ENCODE measurements at regions not wholly inside any gene's neighbourhood (a gene's known extent, or its start where the extent isn't known, plus 50 kb on each side); places are given as distances from the start of the nearest gene placed in this dataset.

- no peak for DNase-seq (ENCODE audit: extremely low read depth, low read depth)
Measured at GRCh38 chr15:81548365-81549130, 174.5 kb upstream of the TMC3 start.

GRCh38 chr15:81547521-81548132 lies 173.6 kb upstream of the TMC3 start:
- no peak for DNase-seq (ENCODE audit: extremely low read depth, low read depth)

- no peak for DNase-seq (ENCODE audit: extremely low read depth, low read depth)
Measured at GRCh38 chr15:81544385-81544784, 170.4 kb upstream of the TMC3 start.

- DNase-seq (ENCODE audit: extremely low read depth, low read depth): no peak
Measured at GRCh38 chr15:81540909-81541308, 166.9 kb upstream of the TMC3 start.

- DNase-seq (ENCODE audit: extremely low read depth, low read depth): no peak
Measured at GRCh38 chr15:81536356-81536755, 162.3 kb upstream of the TMC3 start.

GRCh38 chr15:81534124-81534523 lies 160.1 kb upstream of the TMC3 start:
- no peak for DNase-seq (ENCODE audit: extremely low read depth, low read depth)

GRCh38 chr15:81532001-81532400 lies 158.0 kb upstream of the TMC3 start:
- no peak for DNase-seq (ENCODE audit: extremely low read depth, low read depth)

GRCh38 chr15:81531109-81531592 lies 157.1 kb upstream of the TMC3 start:
- no peak for DNase-seq (ENCODE audit: extremely low read depth, low read depth)

GRCh38 chr15:81530271-81530691 lies 156.3 kb upstream of the TMC3 start:
- DNase-seq (ENCODE audit: extremely low read depth, low read depth): no peak

- DNase-seq (ENCODE audit: extremely low read depth, low read depth): no peak
Measured at GRCh38 chr15:81529481-81529880, 155.5 kb upstream of the TMC3 start.

GRCh38 chr15:81526029-81526428 lies 152.0 kb upstream of the TMC3 start:
- no peak for DNase-seq (ENCODE audit: extremely low read depth, low read depth)

GRCh38 chr15:81524496-81524895 lies 150.5 kb upstream of the TMC3 start:
- no peak for DNase-seq (ENCODE audit: extremely low read depth, low read depth)

- no peak for DNase-seq (ENCODE audit: extremely low read depth, low read depth)
Measured at GRCh38 chr15:81523867-81524266, 149.9 kb upstream of the TMC3 start.

- DNase-seq (ENCODE audit: extremely low read depth, low read depth): no peak
Measured at GRCh38 chr15:81520480-81520879, 146.5 kb upstream of the TMC3 start.

- no peak for DNase-seq (ENCODE audit: extremely low read depth, low read depth)
Measured at GRCh38 chr15:81516461-81516860, 142.4 kb upstream of the TMC3 start.

GRCh38 chr15:81516012-81516411 lies 142.0 kb upstream of the TMC3 start:
- no peak for DNase-seq (ENCODE audit: extremely low read depth, low read depth)

- DNase-seq (ENCODE audit: extremely low read depth, low read depth): no peak
Measured at GRCh38 chr15:81514725-81515124, 140.7 kb upstream of the TMC3 start.

GRCh38 chr15:81511138-81511537 lies 137.1 kb upstream of the TMC3 start:
- DNase-seq (ENCODE audit: extremely low read depth, low read depth): no peak

GRCh38 chr15:81507831-81508230 lies 133.8 kb upstream of the TMC3 start:
- no peak for DNase-seq (ENCODE audit: extremely low read depth, low read depth)

GRCh38 chr15:81506936-81507335 lies 132.9 kb upstream of the TMC3 start:
- no peak for DNase-seq (ENCODE audit: extremely low read depth, low read depth)

GRCh38 chr15:81506071-81506470 lies 132.1 kb upstream of the TMC3 start:
- no peak for DNase-seq (ENCODE audit: extremely low read depth, low read depth)

GRCh38 chr15:81504170-81504905 lies 130.3 kb upstream of the TMC3 start:
- DNase-seq (ENCODE audit: extremely low read depth, low read depth): no peak

Measured in NCI-H460 (cell line).